Testis (tissue), 2 donors: ENCODE measurements at regions not wholly inside any gene's neighbourhood (a gene's known extent, or its start where the extent isn't known, plus 50 kb on each side); places are given as distances from the start of the nearest gene placed in this dataset.

Experiments
- DNase-seq: peaks from one replicate; pipeline ENCODE4 v3.0.0-alpha.2; 2019
- H3K27ac ChIP-seq, 2 donors: fragments of 200-600 bp; sonication (generic); one replicate each; pipeline ENCODE4 v1.5.1; 2019
- H3K27me3 ChIP-seq: fragments of 200-600 bp; sonication (generic); one replicate; pipeline ENCODE4 v1.5.1; 2019
- H3K36me3 ChIP-seq: fragments of 200-600 bp; sonication (generic); one replicate; pipeline ENCODE4 v1.5.1; 2017; ENCODE audit warnings: low read depth; ENCODE audit errors: missing control alignments
- H3K4me1 ChIP-seq: fragments of 200-600 bp; sonication (generic); one replicate; pipeline ENCODE4 v1.5.1; 2019
- H3K4me3 ChIP-seq, 2 donors: fragments of 200-600 bp; sonication (generic); one replicate each; pipeline ENCODE4 v1.5.1; 2017 to 2019
- H3K9me3 ChIP-seq: fragments of 200-600 bp; sonication (generic); one replicate; pipeline ENCODE4 v1.5.1; 2017
- CTCF ChIP-seq, 3 experiments: fragments of 450-650 bp in 2 of 3; fragments of 200-600 bp in 1 of 3; sonication (generic) in 1 of 3; IDR thresholded peaks; one replicate each; pipeline ENCODE4 v1.5.1; 2016 to 2019; ENCODE audit warnings: antibody characterized with exemption in 3 of 3, mild to moderate bottlenecking in 2 of 3, moderate library complexity in 1 of 3
- POLR2A ChIP-seq: fragments of 450-650 bp; IDR thresholded peaks from one replicate; pipeline ENCODE4 v1.6.1; 2017; ENCODE audit warnings: antibody characterized with exemption, mild to moderate bottlenecking, moderate library complexity
- WGBS, 2 donors: methylation state at CpG; one replicate each; pipeline ENCODE4 v1.1.5; 2018; 5-methylcytosine and 5-hydroxymethylcytosine counted together
- intact Hi-C: fragments of 100-400 bp; cut with DNase I; formaldehyde crosslinking; loops from one replicate; pipeline ENCODE4 v1.15.1; 2023; ENCODE audit warnings: low total_unique reads

- H3K27me3 ChIP-seq, result no peaks in the 10 kb centered on the region
- WGBS, 2 donors, result 62 to 77% methylated on average over 7 to 14 of the region's 14 CpGs
- intact Hi-C loops, result no loop called here
Observed at GRCh38 chr22:22408731-22409696, 99.5 kb downstream of the ZNF280B start.

DNA sequence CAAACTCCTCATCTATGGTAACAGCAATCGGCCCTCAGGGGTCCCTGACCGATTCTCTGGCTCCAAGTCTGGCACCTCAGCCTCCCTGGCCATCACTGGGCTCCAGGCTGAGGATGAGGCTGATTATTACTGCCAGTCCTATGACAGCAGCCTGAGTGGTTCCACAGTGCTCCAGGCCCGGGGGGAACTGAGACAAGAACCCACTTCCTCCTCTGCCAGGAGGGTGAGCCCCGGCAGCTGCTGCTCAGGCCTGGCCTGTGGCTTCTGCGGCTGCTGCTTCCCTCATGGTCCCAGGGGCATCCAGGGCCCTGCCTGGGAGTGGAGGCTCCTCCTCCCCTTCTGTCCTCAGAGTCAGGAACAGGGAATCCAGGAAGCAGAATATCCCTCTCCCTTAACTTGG is 98.4 kb downstream of the ZNF280B start:
- H3K27ac ChIP-seq, result no peak overlapping the region
- 40 to 45% methylated on average over 2 to 5 of the region's 5 CpGs for WGBS, 2 donors
- H3K36me3 ChIP-seq, result no peaks in the 10 kb centered on the region
- no peak overlapping the region for H3K4me3 ChIP-seq
- DNase-seq, result peak; percentile 47
- intact Hi-C loops, result no loop called here
- no peak for TF ChIP-seq POLR2A
- TF ChIP-seq CTCF (IDR thresholded peaks at IDR 0.05), result no peak
- H3K4me1 ChIP-seq, result no peaks in the 10 kb centered on the region
- H3K27me3 ChIP-seq, result no peaks in the 10 kb centered on the region
- H3K9me3 ChIP-seq, result no peaks in the 10 kb centered on the region

More at GRCh38 chr22:22408731-22409696, 99.5 kb downstream of the ZNF280B start:
- no peak overlapping the region for H3K27ac ChIP-seq
- no peaks in the 10 kb centered on the region for H3K36me3 ChIP-seq
- peak; percentile 69 for DNase-seq
- no peaks in the 10 kb centered on the region for H3K9me3 ChIP-seq
- no peaks in the 10 kb centered on the region for H3K4me1 ChIP-seq
- H3K4me3 ChIP-seq, result no peak overlapping the region
- TF ChIP-seq POLR2A, result no peak
- peak in 2 of 3 experiments; percentile 40 to 48 for TF ChIP-seq CTCF (IDR thresholded peaks at IDR 0.05)

DNA sequence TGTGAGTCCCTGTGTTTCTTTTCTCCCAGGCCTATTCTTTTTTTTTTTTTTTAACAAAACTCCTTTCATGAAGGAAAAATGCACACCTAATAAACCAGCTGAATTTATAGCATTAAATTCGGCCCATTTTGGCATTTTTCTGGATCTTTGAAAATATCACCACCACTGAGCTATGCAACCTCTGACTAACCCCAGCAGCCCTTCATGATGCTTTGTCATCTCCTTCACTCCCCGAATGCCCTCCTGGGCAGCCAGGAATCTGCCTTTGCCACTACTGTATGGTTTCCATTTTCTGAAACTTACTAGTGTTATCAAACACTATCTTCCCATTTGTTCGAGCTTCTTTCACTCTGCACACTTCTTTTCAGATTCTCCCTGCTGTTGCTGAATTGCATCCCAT is 97.9 kb downstream of the ZNF280B start:
- Histone ChIP-seq H3K9me3 (no peaks in the 10 kb centered on the region), H3K4me3 (no peak overlapping the region), H3K27ac (no peak overlapping the region), H3K27me3 (no peaks in the 10 kb centered on the region), H3K36me3 (no peaks in the 10 kb centered on the region), H3K4me1 (no peaks in the 10 kb centered on the region)
- intact Hi-C loops, result no loop called here
- DNase-seq, result no peak
- TF ChIP-seq CTCF (IDR thresholded peaks at IDR 0.05), result no peak
- TF ChIP-seq POLR2A, result no peak
- WGBS, 2 donors, result 83 to 88% methylated on average over 3 of the region's 3 CpGs

- intact Hi-C loops, result no loop called here
- Histone ChIP-seq H3K9me3 (no peaks in the 10 kb centered on the region), H3K4me3 (no peak overlapping the region), H3K27me3 (no peaks in the 10 kb centered on the region), H3K27ac (no peak overlapping the region), H3K4me1 (no peaks in the 10 kb centered on the region), H3K36me3 (no peaks in the 10 kb centered on the region)
- DNase-seq, result no peak
- no peak for TF ChIP-seq CTCF (IDR thresholded peaks at IDR 0.05)
- no peak for TF ChIP-seq POLR2A
- WGBS, 2 donors, result 80 to 87% methylated on average over 1 of the region's 1 CpG
Observed at GRCh38 chr22:22414266-22414665, 94.3 kb downstream of the ZNF280B start.
